ENCODE measurements at regions not wholly inside any gene's neighbourhood (a gene's known extent, or its start where the extent isn't known, plus 50 kb on each side); places are given as distances from the start of the nearest gene placed in this dataset.
A peak's percentile ranks its signal among the peaks of the same experiment; 100 is the strongest.
"Not testable (repeated sequence)": the region's sequence is repeated elsewhere in the genome, so short reads cannot be mapped to it uniquely, and the experiment has no call there.

DNA sequence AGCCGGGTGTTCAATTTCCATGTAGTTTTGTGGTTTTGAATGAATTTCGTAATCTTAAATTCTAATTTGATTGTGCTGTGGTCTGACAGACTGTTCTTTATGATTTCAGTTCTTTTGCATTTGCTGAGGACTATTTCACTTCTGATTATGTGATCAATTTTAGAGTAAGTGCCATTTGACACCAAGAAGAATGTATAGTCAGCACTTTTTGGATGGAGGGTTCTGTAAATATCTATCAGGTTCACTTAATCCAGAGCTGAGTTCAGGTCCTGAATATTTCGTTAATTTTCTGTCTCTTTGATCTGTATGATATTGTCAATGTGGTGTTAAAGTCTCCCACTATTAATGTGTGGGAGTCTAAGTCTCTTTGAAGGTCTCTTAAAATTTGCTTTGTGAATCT, 944.9 kb downstream of the TLE4 start:
- DNase-seq (ENCODE audit: extremely low read depth in 1 of 11, low read depth in 9 of 11, low spot score in 4 of 11), result no peak

DNA sequence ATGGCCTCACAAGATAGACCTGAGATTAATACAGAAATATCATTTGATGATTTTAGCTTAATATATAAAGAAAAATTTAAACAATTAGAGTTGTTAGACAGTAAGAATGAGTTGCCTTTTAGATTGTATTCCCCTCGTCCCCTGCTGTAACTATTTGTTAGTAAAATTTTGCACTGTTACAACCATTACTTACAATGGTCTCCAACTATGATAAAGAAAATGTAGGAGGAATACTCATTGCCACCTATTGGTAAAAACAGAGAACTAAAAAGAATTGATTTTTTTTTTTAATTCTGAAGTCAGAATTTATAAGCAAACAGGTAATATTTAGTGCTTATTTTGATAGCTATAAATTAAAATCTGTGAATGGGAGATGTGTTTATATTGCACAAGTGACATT, 937.6 kb downstream of the TLE4 start:
- no peak for DNase-seq (ENCODE audit: extremely low read depth in 1 of 11, low read depth in 9 of 11, low spot score in 4 of 11)

DNA sequence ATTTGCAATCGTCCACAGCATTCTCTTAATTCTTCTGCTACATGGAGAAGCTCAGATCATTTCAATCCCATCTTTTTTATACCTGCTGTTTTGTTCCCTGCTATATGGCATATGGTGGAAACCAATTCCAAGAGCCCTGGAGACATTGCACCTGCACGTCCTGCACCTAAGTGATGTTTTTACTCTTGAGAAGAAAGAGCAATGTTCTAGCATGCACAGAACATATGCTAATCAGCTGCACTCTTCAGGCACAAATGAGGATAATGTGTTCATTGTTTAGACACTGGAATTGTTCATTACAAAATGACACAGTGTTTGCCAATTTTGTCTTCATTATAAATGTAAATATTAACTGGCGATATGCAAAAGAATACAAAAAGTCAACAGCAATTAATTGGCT, 935.8 kb downstream of the TLE4 start:
- DNase-seq (ENCODE audit: extremely low read depth in 1 of 11, low read depth in 9 of 11, low spot score in 4 of 11), result no peak

DNA sequence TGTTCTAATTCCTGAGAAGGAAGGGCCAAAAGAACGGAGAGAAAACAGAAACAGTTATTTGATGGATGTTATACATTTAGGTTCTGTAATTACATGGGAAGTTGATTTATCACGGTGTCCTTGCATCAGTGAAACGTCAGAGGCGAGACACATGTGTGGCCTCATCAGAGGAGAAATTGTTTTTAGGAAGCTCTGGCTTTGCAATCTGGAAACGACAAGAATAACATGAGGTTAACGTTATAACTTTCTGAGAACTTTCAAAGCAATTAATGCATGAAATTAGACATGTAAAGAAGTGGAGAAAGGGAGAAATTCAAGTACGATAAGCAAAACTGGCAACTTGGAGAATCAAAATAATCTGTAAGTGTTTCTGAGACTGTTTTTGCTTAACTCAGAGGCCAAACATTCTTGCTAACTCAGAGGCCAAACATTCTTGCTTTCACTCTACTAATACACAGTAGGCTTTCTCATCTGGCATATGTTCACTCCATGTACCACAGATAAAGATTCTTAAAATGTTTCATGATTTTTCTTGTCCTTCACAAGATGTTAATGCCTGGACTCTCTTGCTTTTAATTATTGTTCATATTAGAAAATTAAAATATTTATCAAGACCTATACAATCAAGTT, 933.0 kb downstream of the TLE4 start:
- no peak for DNase-seq (ENCODE audit: extremely low read depth in 1 of 11, low read depth in 9 of 11, low spot score in 4 of 11)

DNA sequence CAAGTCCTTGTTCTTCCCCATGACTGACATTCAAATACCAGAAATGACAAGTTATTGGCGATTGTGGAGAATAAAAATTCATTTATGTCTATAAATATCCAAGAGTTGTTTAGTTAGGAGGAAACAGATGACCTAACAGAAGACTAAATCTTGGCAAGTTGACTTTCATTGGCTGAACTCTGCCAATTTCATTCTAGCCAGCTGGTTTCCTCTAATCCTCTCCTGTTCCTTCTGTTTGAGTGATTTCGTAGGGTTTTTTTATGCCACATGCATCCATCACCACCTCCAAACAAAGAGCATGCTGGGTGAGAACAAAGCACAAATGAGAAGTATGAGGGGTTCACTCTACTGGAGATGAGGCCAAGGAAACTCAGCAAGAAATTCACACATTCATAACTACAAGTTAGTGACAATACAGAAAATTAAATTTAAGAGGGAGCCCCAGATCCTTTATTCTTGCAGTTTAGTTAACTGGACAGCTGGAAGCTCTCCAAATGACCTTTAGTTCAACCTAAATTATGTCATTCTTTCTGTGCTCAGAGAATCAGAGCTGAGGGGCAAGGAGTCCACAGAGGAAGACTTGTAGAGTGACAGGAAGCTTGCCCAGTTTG, 932.0 kb downstream of the TLE4 start:
- peak in 10 of 11 donors; percentile 17 to 44 (median 30) for DNase-seq (ENCODE audit: extremely low read depth in 1 of 11, low read depth in 9 of 11, low spot score in 4 of 11)

DNA sequence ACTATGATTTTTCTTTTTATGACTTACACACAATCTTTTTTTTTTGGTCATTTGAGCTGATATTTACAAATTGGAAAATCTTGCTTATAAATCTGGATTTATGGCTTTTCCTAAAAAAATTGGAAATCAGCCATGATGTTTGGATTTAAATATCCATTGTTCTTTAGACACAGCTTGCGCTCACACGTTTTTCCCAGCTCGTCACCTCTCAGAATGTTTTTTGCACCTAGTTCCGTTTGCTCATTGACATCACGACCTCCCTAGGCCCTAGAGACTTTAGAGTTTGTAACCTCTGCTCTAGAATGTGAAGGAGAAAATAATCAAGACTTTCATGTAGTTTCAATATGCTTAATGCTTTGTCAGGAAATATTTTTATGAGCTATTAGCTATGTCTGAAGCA, 930.5 kb downstream of the TLE4 start:
- no peak for DNase-seq (ENCODE audit: extremely low read depth in 1 of 11, low read depth in 9 of 11, low spot score in 4 of 11)

DNA sequence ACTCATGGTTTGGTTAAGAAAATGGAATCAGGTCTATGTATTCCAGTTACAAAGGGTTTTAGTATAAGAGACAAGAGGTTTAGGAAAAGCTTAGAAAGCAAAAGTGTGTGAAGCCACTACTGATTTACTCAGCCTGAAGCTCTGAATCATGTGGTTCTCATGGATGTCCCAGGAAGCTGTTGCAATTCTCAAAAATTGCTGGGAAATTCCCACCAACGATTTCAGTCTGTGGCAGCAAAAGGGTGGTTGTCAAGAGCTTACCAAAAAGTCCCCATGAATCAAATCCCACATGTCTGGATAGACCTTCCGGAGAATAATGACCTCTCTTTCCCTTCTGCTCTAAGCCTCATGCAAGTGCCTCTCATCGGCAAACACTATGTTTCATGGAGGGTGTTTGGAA, 929.9 kb downstream of the TLE4 start:
- DNase-seq (ENCODE audit: extremely low read depth in 1 of 11, low read depth in 9 of 11, low spot score in 4 of 11), result no peak

DNA sequence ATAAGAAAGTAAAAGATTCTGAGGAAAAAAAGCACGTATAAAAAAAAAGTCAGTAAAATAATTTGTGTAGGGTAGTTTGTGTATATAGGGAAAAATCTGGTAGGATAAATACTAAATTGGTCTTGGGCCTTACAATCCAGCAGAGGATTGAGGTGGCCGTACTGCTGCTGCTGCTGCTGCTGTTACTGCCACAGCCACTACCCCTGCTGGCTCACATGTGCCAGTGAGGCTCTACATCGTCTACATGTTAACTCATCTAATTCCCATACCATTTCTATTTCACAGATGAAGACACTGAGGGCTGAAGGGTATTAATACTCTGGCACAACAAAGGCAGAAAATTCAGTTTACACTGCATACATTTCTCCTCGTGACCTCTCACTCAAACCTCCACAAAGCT, 928.5 kb downstream of the TLE4 start:
- DNase-seq (ENCODE audit: extremely low read depth in 1 of 11, low read depth in 9 of 11, low spot score in 4 of 11), result no peak

DNA sequence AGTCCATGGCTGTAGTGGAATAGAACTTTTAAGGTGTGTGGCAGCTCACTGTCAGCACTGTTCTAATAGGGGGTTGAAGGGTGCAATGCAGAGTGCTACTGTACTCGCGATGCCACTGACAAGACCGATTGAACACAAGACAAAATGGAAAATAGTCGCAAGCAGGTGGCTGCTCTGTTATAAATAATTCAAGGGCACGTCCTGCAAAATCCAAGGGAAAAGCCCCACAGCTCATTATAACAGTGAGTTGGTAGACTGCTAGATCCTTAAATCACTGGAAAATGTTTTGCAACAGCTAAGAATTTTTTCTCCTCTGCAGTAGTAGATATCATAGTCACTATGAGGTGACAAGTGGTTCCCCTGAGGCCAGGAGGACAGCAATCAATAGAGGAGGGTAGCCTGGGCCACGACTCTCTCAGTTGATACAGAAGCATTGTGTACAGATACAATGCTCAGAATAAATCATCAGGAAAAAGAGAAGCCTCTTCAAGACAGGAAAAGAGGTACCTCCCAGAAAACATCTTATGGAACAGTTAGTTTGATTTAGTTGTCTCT, 926.3 kb downstream of the TLE4 start:
- no peak for DNase-seq (ENCODE audit: extremely low read depth in 1 of 11, low read depth in 9 of 11, low spot score in 4 of 11)

DNA sequence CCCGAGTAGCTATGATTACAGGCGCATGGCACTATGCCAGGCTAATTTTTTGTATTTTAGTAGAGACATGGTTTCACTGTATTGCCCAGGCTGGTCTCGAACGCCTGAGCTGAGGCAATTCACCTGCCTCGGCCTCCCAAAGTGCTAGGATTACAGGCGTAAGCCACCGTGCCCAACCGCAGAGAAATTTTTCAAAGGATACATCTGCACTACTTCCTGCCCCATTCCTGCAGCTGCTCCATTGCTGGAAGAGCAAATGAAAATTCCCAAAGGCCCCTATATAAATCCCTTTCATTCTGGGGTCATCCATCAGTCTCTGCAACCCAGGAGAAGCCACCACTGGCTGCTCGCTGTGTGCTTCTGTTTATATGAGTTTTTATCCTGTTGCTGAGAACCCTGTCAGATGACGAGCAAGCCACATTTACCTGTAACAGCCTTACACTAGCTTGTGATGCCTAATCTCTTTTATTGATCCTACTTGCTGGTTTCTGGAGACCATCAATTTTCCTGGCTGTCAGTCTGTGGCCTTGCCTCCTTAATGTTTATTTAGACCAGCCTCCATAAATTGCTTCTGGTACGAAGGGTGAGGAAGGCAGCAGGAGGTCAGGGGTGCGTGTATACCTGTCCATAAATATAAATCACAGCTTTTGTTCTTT, 925.3 kb downstream of the TLE4 start:
- no peak for DNase-seq (ENCODE audit: extremely low read depth in 1 of 11, low read depth in 9 of 11, low spot score in 4 of 11)

DNA sequence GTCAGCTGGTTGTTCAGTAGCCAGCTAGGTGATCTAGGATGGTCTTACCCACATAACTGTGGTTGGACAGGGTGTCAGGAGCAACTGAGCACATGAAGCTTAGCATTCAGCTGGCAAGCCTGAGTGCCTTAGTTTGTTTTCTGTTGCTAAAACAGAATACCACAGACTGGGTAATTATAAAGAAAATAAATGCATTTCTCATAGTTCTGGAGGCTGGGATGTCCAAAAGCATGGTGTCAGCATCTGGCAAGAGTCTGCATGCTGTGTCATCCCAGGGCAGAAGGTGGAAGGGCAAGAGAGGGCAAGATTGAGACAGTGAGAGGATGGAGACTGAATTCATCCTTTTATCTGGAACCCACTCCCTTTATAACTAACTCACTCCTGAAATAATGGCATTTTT, 921.5 kb downstream of the TLE4 start:
- DNase-seq (ENCODE audit: extremely low read depth in 1 of 11, low read depth in 9 of 11, low spot score in 4 of 11), result no peak

DNA sequence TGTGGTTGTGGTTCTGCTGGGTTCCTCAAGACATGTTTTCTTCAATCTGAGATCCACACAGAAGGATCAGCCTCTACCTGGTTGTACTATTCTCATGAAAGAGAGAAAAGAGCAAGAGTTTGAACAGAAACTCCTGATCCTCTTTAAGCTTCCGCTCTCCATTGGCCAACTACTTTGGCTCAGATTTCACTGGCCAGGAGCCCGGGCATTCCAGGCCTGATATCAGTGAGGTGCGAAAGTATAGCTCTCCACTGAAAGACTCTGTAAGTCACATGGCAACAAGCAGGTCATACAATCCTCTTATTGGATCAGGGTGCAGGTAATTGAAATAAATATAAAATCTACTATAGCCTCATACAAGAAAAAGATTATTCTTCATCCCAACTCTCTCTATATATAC, 920.5 kb downstream of the TLE4 start:
- no peak for DNase-seq (ENCODE audit: extremely low read depth in 1 of 11, low read depth in 9 of 11, low spot score in 4 of 11)

DNA sequence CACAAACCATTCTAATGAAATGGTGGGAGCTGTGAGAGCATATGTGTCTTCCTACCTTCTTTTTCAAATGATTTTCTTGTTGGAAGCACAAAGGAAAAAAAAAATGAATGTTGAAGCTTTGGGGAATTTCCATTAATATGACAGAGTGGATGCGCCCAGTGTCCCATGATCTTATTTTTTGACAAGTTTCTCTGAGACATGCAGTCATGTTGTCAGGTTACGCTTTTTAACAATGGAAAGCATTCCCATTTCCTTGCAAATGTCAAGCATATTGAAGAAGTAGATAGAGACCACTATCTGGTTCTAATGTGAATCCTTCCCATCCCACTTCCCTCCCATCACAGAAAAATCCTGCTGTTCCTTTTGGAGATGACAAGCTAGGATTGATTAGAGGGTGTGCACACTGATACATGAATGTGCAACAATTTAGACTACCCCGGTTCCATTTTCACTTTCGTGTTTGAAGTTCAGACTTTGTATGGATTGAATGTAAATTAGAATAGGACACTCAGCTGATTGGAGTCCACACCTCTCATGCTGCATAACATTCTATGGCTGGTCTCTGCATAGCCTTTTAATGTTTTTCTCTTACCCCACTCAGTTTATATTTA, 919.4 kb downstream of the TLE4 start:
- DNase-seq (ENCODE audit: extremely low read depth in 1 of 11, low read depth in 9 of 11, low spot score in 4 of 11), result no peak

DNA sequence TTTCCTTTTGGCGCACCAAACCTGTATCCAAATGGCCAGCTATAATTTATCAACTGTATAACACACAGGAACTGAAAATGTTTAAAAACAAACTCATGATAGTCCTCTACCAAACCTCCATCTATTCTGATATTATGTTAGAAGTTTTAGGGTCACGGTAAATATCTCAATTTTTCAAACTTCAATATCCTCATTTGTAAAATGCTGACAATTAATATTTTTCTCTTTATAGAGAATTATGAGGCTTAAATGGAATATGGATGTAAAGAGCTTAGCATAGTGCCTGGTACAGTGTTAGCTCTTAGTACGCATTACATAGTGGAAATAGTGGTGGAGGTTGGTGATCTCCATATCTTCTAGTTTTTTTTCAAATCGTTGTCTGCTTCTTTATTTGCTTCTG, 917.6 kb downstream of the TLE4 start:
- no peak for DNase-seq (ENCODE audit: extremely low read depth in 1 of 11, low read depth in 9 of 11, low spot score in 4 of 11)

DNA sequence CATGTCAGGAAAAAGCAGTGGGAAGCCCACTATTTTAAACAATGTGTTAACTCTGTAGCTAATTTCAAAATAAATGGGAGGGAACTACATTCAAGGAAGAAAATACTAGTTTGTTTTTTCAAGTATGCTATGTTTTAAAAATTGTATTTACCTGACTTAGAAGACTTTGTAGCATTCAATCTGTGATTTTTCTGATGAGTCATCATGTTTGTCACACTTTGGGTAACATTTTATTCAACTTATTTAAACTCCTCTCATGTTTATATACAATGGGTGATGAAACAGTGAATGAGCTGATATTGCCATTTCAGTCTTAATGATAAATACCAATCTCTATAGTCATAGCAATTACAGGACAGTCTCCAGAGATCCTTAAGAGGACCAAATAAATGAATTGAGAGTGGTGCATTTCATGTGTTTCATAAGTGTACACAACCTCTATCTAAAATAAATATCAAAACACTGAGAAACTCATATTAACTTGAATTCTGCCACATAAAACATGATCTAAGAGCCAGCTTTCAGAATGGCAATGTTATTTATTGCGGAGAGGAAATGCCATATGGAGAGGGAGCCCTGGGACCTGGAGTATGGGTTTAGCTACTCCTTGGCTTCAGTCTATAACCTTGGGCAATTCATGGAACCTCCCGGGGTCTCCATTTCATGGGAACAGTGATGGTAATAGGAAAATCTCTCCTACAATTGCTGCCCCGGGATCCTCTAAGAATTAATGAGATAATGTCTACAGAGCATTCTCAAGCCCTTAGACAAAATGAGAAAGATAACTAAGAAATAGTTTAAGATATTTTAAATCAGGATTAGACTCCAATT, 913.9 kb downstream of the TLE4 start:
- no peak for DNase-seq (ENCODE audit: extremely low read depth in 1 of 11, low read depth in 9 of 11, low spot score in 4 of 11)

DNA sequence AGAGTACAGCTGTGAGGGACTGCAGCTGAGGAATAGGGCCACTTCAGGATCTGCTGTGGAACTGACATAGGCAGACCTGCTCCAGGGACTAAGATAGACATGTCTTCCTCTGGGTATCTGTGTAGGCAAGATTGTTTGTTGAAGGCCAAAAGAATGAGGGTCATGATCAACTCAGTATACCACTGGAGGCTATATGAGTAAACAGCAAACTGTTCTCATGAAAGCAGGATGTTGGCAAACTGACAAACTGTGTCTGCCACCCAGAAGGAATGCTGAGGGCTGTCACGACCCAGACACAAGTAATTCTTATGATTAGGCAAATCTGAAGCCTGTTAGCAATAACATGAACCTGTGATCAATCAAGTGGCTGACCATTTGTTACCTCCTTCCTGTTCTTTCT, 910.5 kb downstream of the TLE4 start:
- not testable (repeated sequence) for DNase-seq (ENCODE audit: extremely low read depth in 1 of 11, low read depth in 9 of 11, low spot score in 4 of 11)

DNA sequence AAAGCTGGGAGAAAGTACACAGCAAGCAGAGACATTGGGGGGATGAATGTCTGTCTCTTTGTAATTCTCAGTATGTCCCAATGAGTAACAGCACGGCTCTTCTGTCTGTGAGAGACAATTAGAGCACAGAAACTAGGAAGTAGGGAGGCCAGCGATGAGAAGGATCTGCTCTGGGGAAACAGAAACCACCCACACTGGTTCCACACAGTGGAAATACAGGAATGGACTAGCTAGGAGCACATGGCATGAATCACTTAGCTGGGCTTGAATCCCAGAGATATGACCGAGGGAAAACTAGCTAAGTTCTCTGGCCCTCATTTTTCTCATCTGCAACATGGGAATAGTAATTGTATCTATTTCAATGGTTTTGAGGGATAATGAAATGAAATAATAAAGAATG, 895.9 kb downstream of the TLE4 start:
- no peak for DNase-seq (ENCODE audit: extremely low read depth in 1 of 11, low read depth in 9 of 11, low spot score in 4 of 11)

DNA sequence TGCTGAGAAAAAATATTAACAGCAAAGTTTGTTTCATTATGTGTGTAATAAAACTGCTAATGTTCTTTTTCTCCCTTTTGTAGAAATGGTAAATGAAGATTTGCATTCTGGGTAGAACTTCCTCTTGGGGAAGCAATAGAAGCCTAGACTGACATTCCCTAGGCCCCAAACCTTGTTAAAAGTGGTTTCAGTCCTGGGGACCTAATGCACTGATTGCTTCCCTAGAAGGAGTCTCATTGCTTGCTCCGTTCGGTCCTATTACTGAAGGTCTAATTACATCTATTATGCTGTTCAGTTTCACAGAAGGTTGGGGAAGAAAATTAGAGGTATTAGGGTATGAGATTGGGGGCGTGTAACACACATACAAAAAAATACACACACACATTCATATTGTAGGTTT, 893.8 kb downstream of the TLE4 start:
- no peak for DNase-seq (ENCODE audit: extremely low read depth in 1 of 11, low read depth in 9 of 11, low spot score in 4 of 11)

DNA sequence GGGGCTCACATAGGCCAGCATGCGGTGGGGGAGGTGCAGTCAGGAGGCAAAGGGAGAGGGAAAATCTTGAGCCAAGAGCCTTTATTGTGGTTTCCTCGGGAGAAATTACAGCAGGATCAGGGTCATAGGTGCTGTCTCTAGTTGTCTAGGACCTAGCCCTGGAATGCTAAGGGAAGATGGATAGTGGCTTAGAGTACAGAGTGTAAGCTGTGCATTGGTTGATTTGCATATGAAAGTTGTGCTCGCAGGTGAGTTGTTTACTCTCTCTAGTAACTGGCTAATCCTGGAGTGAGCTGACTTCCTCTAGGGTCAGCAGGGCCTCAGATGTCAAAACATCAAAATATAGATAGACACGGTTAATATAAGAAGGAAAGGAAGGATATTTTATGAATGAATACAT, 877.7 kb downstream of the TLE4 start:
- no peak for DNase-seq (ENCODE audit: extremely low read depth in 1 of 11, low read depth in 9 of 11, low spot score in 4 of 11)

Measured in renal cortex interstitium (tissue), 11 donors.